Lower leg skin (tissue), 4 donors: ENCODE measurements at regions not wholly inside any gene's neighbourhood (a gene's known extent, or its start where the extent isn't known, plus 50 kb on each side); places are given as distances from the start of the nearest gene placed in this dataset.

Source experiments
- DNase-seq, 2 donors: peaks; one replicate each; pipeline ENCODE4 v3.0.0-alpha.2; 2019; ENCODE audit warnings: low spot score in 2 of 2
- H3K4me3 ChIP-seq: fragments of 200-600 bp; sonication (generic); 2 replicates; pipeline ENCODE4 v1.5.1; 2017; ENCODE audit warnings: mild to moderate bottlenecking, low read depth; ENCODE audit not compliant: poor library complexity, severe bottlenecking
- POLR2A ChIP-seq, 2 donors: fragments of 450-650 bp; IDR thresholded peaks; one replicate each; pipeline ENCODE4 v1.6.1; 2016 to 2017; ENCODE audit warnings: antibody characterized with exemption in 2 of 2, mild to moderate bottlenecking in 1 of 2, moderate library complexity in 1 of 2
- WGBS, 2 donors: methylation state at CpG; one replicate each; pipeline ENCODE4 v1.1.5; 2018; 5-methylcytosine and 5-hydroxymethylcytosine counted together
- intact Hi-C: fragments of 100-400 bp; cut with DNase I; formaldehyde crosslinking; loops from one replicate; pipeline ENCODE4 v1.15.0; 2023; ENCODE audit warnings: low total_unique reads
- TF ChIP-seq, protein P1 (sequence below), 3 donors: fragments of 450-650 bp; IDR thresholded peaks; one replicate each; pipeline ENCODE4 v1.5.1; 2016; ENCODE audit warnings: antibody characterized with exemption in 3 of 3, mild to moderate bottlenecking in 3 of 3, moderate library complexity in 2 of 3

- DNase-seq, result no peak
- intact Hi-C loops, result no loop called here
- 86 to 89% methylated on average over 4 of the region's 4 CpGs for WGBS, 2 donors
- TF ChIP-seq POLR2A (IDR thresholded peaks at IDR 0.05), result no peak
- TF ChIP-seq, protein P1, sequence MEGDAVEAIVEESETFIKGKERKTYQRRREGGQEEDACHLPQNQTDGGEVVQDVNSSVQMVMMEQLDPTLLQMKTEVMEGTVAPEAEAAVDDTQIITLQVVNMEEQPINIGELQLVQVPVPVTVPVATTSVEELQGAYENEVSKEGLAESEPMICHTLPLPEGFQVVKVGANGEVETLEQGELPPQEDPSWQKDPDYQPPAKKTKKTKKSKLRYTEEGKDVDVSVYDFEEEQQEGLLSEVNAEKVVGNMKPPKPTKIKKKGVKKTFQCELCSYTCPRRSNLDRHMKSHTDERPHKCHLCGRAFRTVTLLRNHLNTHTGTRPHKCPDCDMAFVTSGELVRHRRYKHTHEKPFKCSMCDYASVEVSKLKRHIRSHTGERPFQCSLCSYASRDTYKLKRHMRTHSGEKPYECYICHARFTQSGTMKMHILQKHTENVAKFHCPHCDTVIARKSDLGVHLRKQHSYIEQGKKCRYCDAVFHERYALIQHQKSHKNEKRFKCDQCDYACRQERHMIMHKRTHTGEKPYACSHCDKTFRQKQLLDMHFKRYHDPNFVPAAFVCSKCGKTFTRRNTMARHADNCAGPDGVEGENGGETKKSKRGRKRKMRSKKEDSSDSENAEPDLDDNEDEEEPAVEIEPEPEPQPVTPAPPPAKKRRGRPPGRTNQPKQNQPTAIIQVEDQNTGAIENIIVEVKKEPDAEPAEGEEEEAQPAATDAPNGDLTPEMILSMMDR (IDR thresholded peaks at IDR 0.05), result no peak
- H3K4me3 ChIP-seq, result no peak overlapping the region
Measured at GRCh38 chr2:60334610-60335009, 218.8 kb downstream of the BCL11A start.

- WGBS, 2 donors, result 89 to 91% methylated on average over 8 of the region's 8 CpGs
- no peak overlapping the region for H3K4me3 ChIP-seq
- TF ChIP-seq, protein P1 (IDR thresholded peaks at IDR 0.05), result no peak
- no peak for TF ChIP-seq POLR2A (IDR thresholded peaks at IDR 0.05)
- intact Hi-C loops, result no loop called here
- no peak for DNase-seq
Measured at GRCh38 chr2:60333264-60333663, 220.2 kb downstream of the BCL11A start.

DNA sequence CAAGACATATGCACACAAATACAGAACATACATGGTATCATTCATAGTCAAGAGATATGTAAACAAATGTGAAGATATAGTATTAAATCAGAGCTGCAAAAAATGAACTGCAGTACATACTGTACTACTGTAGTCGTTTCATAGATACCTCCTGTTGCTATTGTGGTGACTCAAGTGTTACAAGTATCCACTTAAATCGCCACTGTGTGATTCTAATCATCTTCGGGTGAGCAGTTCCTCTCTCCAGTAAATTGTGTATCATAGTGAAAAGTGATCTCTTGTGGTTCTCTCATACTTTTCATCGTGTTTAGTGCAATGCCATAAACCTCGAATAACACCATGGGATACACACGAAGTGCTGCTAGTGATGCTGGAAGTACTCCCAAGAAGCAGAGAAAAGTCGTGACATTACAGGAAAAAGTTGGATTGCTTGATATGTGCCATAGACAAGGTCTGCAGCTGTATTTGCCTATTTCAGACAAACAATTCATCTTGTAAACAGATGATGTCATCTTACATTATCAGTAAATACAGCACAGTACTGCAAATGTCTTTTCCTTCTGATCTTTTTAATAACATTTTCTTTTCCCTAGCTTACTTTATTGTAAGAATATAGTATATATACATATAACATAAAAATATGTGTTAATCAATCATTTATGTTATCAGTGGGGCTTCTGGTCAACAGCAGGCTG lies 222.2 kb downstream of the BCL11A start:
- no peak for DNase-seq
- intact Hi-C loops, result no loop called here
- 72% methylated on average over 7 of the region's 7 CpGs for WGBS, 2 donors
- H3K4me3 ChIP-seq, result no peak overlapping the region
- TF ChIP-seq POLR2A (IDR thresholded peaks at IDR 0.05), result no peak
- TF ChIP-seq, protein P1 (IDR thresholded peaks at IDR 0.05), result no peak

DNA sequence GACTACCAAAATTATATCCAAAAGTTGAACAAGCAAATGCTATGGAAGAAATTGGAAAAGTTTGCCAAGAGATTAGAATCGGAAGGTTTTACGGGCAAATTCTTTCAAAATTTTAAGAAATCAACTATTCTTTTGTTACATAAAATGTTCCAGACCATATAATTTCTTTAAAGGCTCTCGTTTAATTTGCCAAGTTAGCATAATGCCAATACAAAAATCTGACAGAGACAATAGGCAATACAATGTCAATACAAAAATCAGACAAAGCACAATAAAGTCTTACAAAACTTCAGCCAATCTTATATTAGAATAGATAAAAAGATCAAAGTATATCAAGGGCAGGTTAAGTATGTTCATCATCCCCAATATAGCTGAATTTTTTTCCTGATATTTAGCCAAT lies 224.2 kb downstream of the BCL11A start:
- intact Hi-C loops, result no loop called here
- no peak overlapping the region for H3K4me3 ChIP-seq
- TF ChIP-seq, protein P1 (IDR thresholded peaks at IDR 0.05), result no peak
- TF ChIP-seq POLR2A (IDR thresholded peaks at IDR 0.05), result no peak
- WGBS, 2 donors, result 73 to 88% methylated on average over 3 of the region's 3 CpGs
- DNase-seq, result no peak

- TF ChIP-seq POLR2A (IDR thresholded peaks at IDR 0.05), result no peak
- TF ChIP-seq, protein P1 (IDR thresholded peaks at IDR 0.05), result no peak
- no peak for DNase-seq
- WGBS, 2 donors, result 82 to 93% methylated on average over 5 of the region's 5 CpGs
- intact Hi-C loops, result no loop called here
- no peak overlapping the region for H3K4me3 ChIP-seq
Measured at GRCh38 chr2:60324536-60324935, 228.9 kb downstream of the BCL11A start.

DNA sequence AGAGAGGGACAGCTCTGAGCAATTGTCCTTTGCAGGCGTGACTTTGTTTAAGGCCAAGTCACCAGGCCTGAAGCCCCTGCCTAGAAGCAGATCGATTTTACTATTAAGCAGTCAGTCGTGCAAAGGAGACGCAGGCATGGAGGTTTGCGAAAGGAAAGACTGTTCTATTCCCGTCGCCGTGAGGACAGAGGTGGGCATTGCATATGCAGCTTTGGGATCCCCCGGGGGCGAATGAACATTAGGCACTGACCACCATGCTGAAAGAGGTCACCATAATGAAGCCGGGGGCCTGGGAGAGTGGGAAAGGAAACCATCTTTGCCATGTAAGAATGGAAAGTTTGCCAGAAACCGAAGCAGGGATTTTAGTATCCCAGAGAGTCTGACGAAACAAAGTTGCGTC lies 231.6 kb downstream of the BCL11A start:
- intact Hi-C loops, result no loop called here
- DNase-seq, result no peak
- H3K4me3 ChIP-seq, result no peak overlapping the region
- 85 to 90% methylated on average over 14 of the region's 14 CpGs for WGBS, 2 donors
- TF ChIP-seq, protein P1 (IDR thresholded peaks at IDR 0.05), result no peak
- no peak for TF ChIP-seq POLR2A (IDR thresholded peaks at IDR 0.05)
